ENCODE measurements at regions not wholly inside any gene's neighbourhood (a gene's known extent, or its start where the extent isn't known, plus 50 kb on each side); places are given as distances from the start of the nearest gene placed in this dataset.

DNA sequence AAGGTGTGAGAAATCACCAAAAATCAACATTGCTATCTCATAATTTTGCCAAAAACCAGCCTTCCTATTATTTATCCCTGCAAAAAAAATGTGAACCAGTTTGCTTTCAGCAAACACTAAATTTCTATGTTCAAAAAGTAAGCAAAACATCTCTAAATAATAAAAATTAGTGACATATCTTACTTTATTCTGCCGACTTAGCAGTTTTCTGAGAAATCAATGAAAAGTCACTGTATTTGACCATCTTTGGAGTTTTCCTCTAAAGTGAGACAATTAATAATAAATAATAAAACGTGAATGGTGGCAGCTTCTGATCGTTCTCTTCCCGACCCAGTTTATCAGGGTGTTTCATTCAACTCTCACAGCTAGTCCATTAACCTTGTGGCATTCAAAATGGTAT is 158.6 kb upstream of the TARS1 start:
- no peak overlapping the region for H3K27ac ChIP-seq
- TF ChIP-seq ZFX (IDR thresholded peaks at IDR 0.05), result no peak
- TF ChIP-seq, protein P1, sequence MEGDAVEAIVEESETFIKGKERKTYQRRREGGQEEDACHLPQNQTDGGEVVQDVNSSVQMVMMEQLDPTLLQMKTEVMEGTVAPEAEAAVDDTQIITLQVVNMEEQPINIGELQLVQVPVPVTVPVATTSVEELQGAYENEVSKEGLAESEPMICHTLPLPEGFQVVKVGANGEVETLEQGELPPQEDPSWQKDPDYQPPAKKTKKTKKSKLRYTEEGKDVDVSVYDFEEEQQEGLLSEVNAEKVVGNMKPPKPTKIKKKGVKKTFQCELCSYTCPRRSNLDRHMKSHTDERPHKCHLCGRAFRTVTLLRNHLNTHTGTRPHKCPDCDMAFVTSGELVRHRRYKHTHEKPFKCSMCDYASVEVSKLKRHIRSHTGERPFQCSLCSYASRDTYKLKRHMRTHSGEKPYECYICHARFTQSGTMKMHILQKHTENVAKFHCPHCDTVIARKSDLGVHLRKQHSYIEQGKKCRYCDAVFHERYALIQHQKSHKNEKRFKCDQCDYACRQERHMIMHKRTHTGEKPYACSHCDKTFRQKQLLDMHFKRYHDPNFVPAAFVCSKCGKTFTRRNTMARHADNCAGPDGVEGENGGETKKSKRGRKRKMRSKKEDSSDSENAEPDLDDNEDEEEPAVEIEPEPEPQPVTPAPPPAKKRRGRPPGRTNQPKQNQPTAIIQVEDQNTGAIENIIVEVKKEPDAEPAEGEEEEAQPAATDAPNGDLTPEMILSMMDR (conservative IDR thresholded peaks at IDR 0.05), result no peak

DNA sequence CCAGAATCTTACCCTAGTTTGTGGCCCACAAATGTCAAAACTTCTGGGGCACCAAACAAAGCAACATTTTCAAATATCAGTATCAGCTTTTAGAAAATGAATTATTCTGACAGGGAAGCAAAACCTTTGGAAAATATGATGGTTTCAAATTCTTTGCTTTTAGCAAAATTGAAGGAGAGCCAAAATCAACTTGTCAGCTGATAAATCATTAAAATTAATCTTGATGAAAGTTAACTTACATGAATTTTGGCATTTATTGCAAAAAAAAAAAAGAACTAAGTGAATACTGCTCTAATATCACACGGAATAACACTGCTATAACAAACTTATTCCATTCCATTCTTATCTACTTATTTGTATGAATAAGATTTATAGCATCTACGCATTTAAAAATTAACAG is 158.1 kb upstream of the TARS1 start:
- no peak overlapping the region for H3K27ac ChIP-seq
- TF ChIP-seq ZFX (IDR thresholded peaks at IDR 0.05), result no peak
- TF ChIP-seq, protein P1 (conservative IDR thresholded peaks at IDR 0.05), result no peak

DNA sequence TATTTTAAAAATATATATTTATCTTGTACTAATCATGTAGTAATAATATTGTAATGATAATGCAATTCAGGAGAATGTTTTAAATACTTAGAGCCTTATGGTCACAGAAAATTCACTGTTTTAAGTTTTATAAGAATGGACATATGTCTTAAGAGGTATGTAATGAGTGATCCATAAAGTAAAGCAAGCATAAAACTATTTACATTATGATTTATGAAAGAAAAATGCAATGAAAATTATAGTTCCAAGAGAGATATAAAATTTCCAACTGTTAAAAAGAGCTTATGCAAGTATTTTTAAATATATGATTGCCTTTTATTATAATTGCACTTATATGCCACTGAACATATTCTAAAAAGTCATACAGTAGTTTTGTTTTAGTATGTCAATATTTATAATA is 157.5 kb upstream of the TARS1 start:
- TF ChIP-seq, protein P1 (conservative IDR thresholded peaks at IDR 0.05), result no peak
- TF ChIP-seq ZFX (IDR thresholded peaks at IDR 0.05), result no peak
- H3K27ac ChIP-seq, result no peak overlapping the region

GRCh38 chr5:33284681-33285080 is 156.1 kb upstream of the TARS1 start:
- H3K27ac ChIP-seq, result no peak overlapping the region

GRCh38 chr5:33287242-33287641 is 153.5 kb upstream of the TARS1 start:
- H3K27ac ChIP-seq, result no peak overlapping the region
- no peak for TF ChIP-seq ZFX (IDR thresholded peaks at IDR 0.05)
- TF ChIP-seq, protein P1 (conservative IDR thresholded peaks at IDR 0.05), result no peak

More at GRCh38 chr5:33284681-33285080, 156.1 kb upstream of the TARS1 start:
- TF ChIP-seq, protein P1 (conservative IDR thresholded peaks at IDR 0.05), result no peak
- TF ChIP-seq ZFX (IDR thresholded peaks at IDR 0.05), result no peak

- H3K27ac ChIP-seq, result no peak overlapping the region
- TF ChIP-seq, protein P1 (conservative IDR thresholded peaks at IDR 0.05), result no peak
- TF ChIP-seq ZFX (IDR thresholded peaks at IDR 0.05), result no peak
Observed at GRCh38 chr5:33291216-33292000, 149.4 kb upstream of the TARS1 start.

- no peak overlapping the region for H3K27ac ChIP-seq
Observed at GRCh38 chr5:33297760-33298216, 143.0 kb upstream of the TARS1 start.

More at GRCh38 chr5:33297760-33298216, 143.0 kb upstream of the TARS1 start:
- TF ChIP-seq, protein P1 (conservative IDR thresholded peaks at IDR 0.05), result peak; percentile 23; the same call in 1 of the 2 replicates
- no peak for TF ChIP-seq ZFX (IDR thresholded peaks at IDR 0.05)
